GM12878 (cell line): ENCODE measurements at regions not wholly inside any gene's neighbourhood (a gene's known extent, or its start where the extent isn't known, plus 50 kb on each side); places are given as distances from the start of the nearest gene placed in this dataset.
A peak's percentile ranks its signal among the peaks of the same experiment; 100 is the strongest.

Experiments
- ATAC-seq: fragments of 200-7000 bp; cut with Tn5 transposase; 3 replicates; pipeline ENCODE4 v1.9.1; 2020; ENCODE audit warnings: mild to moderate bottlenecking, moderate library complexity
- BruUV-seq: library from RNA; stranded (reverse); fragments of 400-500 nt; replicated peaks from 2 replicates; lab custom pipeline; 2021; lab: Mats Ljungman, UMichigan
- CTCF ChIA-PET: fragments of 300-600 bp; sonication (Branson Sonifier 250); formaldehyde crosslinking; extraction: SDS; loops from one replicate; lab custom pipeline; 2021; ENCODE audit warnings: inconsistent platforms; lab: Yijun Ruan, JAX
- POLR2A ChIA-PET: fragments of 350-600 bp; formaldehyde crosslinking; extraction: SDS; loops from one replicate; lab custom pipeline; 2021; ENCODE audit warnings: inconsistent platforms; lab: Charles Lee
- RAD21 ChIA-PET: fragments of 300-600 bp; sonication (Branson Sonifier 250); formaldehyde crosslinking; loops from one replicate; lab custom pipeline; 2023; ENCODE audit warnings: antibody characterized with exemption; ENCODE audit not compliant: unreplicated experiment; lab: Charles Lee
- SMC1A ChIA-PET: fragments of 300-600 bp; sonication (Branson Sonifier 250); formaldehyde crosslinking; loops from one replicate; lab custom pipeline; 2023; ENCODE audit not compliant: unreplicated experiment, uncharacterized antibody; lab: Charles Lee
- DNase-seq: peaks from one replicate; pipeline ENCODE4 v3.0.0-alpha.2; 2011; ENCODE audit warnings: low read depth, low spot score
- FAIRE-seq: peaks from 3 replicates; lab custom pipeline; 2011; peaks lifted over from hg19 to GRCh38; lab: Jason Lieb, UNC
- H2AFZ ChIP-seq: 2 replicates; pipeline ENCODE4 v1.6.0; 2011; ENCODE audit warnings: low read depth, low read length, control low read depth; ENCODE audit not compliant: control insufficient read depth
- H3K27ac ChIP-seq: 2 replicates; pipeline ENCODE4 v1.5.1; 2011; ENCODE audit warnings: control low read depth; ENCODE audit not compliant: control insufficient read depth, insufficient read depth
- H3K27me3 ChIP-seq, 2 experiments: replicated peaks in 1 of 2; 2 replicates each; pipeline versions ENCODE4 v1.6.0 to v1.6.1; 2011; ENCODE audit warnings: low read length in 1 of 2; ENCODE audit not compliant: control insufficient read depth in 2 of 2, insufficient read depth in 2 of 2
- H3K36me3 ChIP-seq, 2 experiments: 2 replicates each; pipeline ENCODE4 v1.5.1; 2011; ENCODE audit warnings: low read length in 1 of 2; ENCODE audit not compliant: control insufficient read depth in 2 of 2, insufficient read depth in 2 of 2
- H3K4me1 ChIP-seq: 2 replicates; pipeline ENCODE4 v1.6.1; 2011; ENCODE audit warnings: mild to moderate bottlenecking, low read length, moderate library complexity, mixed read lengths; ENCODE audit not compliant: control insufficient read depth, insufficient read depth
- H3K4me2 ChIP-seq: 2 replicates; pipeline ENCODE4 v1.6.0; 2011; ENCODE audit warnings: control low read depth; ENCODE audit not compliant: control insufficient read depth, insufficient read depth
- H3K4me3 ChIP-seq: fragments of 200-600 bp; sonication (generic); 2 replicates; pipeline ENCODE4 v1.5.1; 2016
- H3K79me2 ChIP-seq: 2 replicates; pipeline ENCODE4 v1.6.0; 2011; ENCODE audit warnings: low read length; ENCODE audit not compliant: control insufficient read depth, insufficient read depth
- H3K9ac ChIP-seq: 2 replicates; pipeline ENCODE4 v1.8.0; 2011; ENCODE audit warnings: low read length, control low read depth, mixed read lengths; ENCODE audit not compliant: control insufficient read depth, insufficient read depth
- H3K9me3 ChIP-seq: replicated peaks from 3 replicates; pipeline ENCODE4 v1.5.1; 2011; ENCODE audit warnings: mild to moderate bottlenecking, low read length; ENCODE audit not compliant: control insufficient read depth, insufficient read depth
- H4K20me1 ChIP-seq: 2 replicates; pipeline ENCODE4 v1.6.0; 2011; ENCODE audit not compliant: control insufficient read depth, insufficient read depth
- ASH2L ChIP-seq: fragments of 300-600, 200-600 bp; sonication (generic); IDR thresholded peaks from 2 replicates; pipeline ENCODE4 v1.6.1; 2017; ENCODE audit warnings: low read depth, mild to moderate bottlenecking, borderline replicate concordance
- CHD2 ChIP-seq: IDR thresholded peaks from 2 replicates; pipeline ENCODE4 v1.6.1; 2011; ENCODE audit warnings: low read depth, low read length, improper control_type of control experiment, borderline replicate concordance
- ESRRA ChIP-seq: IDR thresholded peaks from 2 replicates; pipeline ENCODE4 v1.6.1; 2012; ENCODE audit warnings: mild to moderate bottlenecking, low read length, improper control_type of control experiment
- SMAD5 ChIP-seq: IDR thresholded peaks from 2 replicates; pipeline ENCODE4 v1.6.1; 2016; ENCODE audit warnings: antibody characterized with exemption, low read depth
- SUZ12 ChIP-seq: fragments of 200-600 bp; sonication (generic); IDR thresholded peaks from one replicate; pipeline ENCODE4 v1.6.1; 2018; ENCODE audit warnings: antibody characterized with exemption, mild to moderate bottlenecking; ENCODE audit not compliant: unreplicated experiment
- YY1 ChIP-seq: IDR thresholded peaks from 2 replicates; pipeline ENCODE4 v1.6.1; 2011; ENCODE audit warnings: low read depth, mild to moderate bottlenecking, low read length
- WGBS: methylation state at CpG from one replicate; pipeline ENCODE4 v1.1.6; 2016; ENCODE audit warnings: low lambda C conversion rate; ENCODE audit not compliant: insufficient replicate concordance, insufficient coverage; ENCODE audit errors: missing lambda C conversion rate; 5-methylcytosine and 5-hydroxymethylcytosine counted together
- in situ Hi-C: fragments of 300-500 bp; cut with MboI; formaldehyde crosslinking; loops from 9 replicates; pipeline ENCODE4 v1.14.3; 2018; ENCODE audit warnings: mixed read lengths
- intact Hi-C: fragments of 100-400 bp; cut with micrococcal nuclease; formaldehyde crosslinking; loops from one replicate; pipeline ENCODE4 v1.14.2; 2022; ENCODE audit not compliant: unreplicated experiment
- TF ChIP-seq, protein P1 (sequence below): fragments of 450-650 bp; IDR thresholded peaks from 2 replicates; pipeline ENCODE4 v1.6.1; 2017; ENCODE audit warnings: mild to moderate bottlenecking

DNA sequence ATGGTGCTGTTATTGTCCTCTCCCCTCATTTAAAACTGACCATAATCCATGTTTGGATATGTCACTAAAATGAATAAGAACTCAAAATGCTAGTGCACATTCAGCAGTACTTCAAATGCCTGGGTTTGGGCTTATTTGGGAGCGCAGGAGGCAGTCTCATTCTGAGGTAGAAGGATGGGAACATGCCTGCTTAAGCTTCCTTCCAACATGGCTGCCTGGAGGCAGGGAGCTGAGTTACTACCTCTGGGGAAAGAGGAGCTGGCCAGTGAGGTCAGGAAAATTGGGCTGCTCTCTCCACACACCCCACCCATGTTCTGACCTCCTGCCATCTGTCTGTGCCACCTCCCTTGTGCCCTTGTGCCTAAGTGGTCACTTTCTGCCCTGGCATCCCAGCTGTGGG lies 85.7 kb downstream of the PTPRS start:
- ATAC-seq = no peak
- Histone ChIP-seq H3K9ac (no peak overlapping the region), H2AFZ (no peak overlapping the region), H3K4me2 (no peak overlapping the region), H4K20me1 (no peaks in the 10 kb centered on the region), H3K27ac (no peak overlapping the region), H3K9me3 (peaks cover 5% of the 10 kb centered on the region; the same call in 1 of the 3 replicates), H3K27me3 (no peaks in the 10 kb centered on the region), H3K36me3 (no peaks in the 10 kb centered on the region; a peak in 1 of 4 replicates), H3K4me1 (no peaks in the 10 kb centered on the region), H3K79me2 (no peaks in the 10 kb centered on the region), H3K4me3 (no peak overlapping the region)
- WGBS = 4% methylated on average over 1 of the region's 1 CpG
- no peak for DNase-seq
- intact Hi-C loops (no loop called here), in situ Hi-C loops (no loop called here)
- ChIA-PET RAD21 (no interaction called here), SMC1A (no interaction called here), POLR2A (no interaction called here), CTCF (no interaction called here)
- BruUV-seq = no TSS peak
- no peak for FAIRE-seq
- TF ChIP-seq YY1 (peak; percentile 60; the same call in 1 of the 2 replicates), CHD2 (no peak)

DNA sequence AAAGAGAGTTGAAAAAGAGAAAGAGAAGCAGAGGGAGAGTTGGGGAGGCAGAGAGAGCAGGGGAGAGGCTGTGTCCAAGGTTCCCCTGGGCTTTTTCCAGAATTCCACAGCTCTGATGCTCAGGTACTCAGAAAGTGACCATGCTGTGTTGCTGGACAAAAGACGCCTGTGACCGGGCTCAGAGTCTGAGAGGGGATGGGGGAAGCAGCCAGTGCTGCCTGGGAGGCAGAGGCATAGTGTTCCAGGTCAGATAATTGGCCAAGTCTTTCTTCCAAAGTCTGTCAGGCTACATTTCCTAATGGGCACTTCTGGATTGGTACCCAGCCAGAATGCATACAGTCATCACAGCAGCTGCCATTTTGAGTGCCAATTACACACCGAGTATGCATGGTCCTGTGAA lies 86.1 kb downstream of the PTPRS start:
- no peak overlapping the region for H2AFZ ChIP-seq
- ChIA-PET CTCF (interaction anchor here (1.4 kb wide), 1 partner anchor 27 kb away, joined by 4 read pairs; no protein-coding TSS in a partner anchor), POLR2A (no interaction called here), SMC1A (no interaction called here), RAD21 (no interaction called here)
- no peak overlapping the region for H3K4me3 ChIP-seq
- in situ Hi-C loops (no loop called here), intact Hi-C loops (no loop called here)
- no peaks in the 10 kb centered on the region; a peak in 1 of 4 replicates for H3K36me3 ChIP-seq
- FAIRE-seq = no peak
- no peak overlapping the region for H3K27ac ChIP-seq
- 2% methylated on average over 3 of the region's 3 CpGs for WGBS
- no peaks in the 10 kb centered on the region for H3K27me3 ChIP-seq
- DNase-seq = no peak
- no peak for ATAC-seq
- no peak overlapping the region for H3K9ac ChIP-seq
- H3K4me1 ChIP-seq = no peaks in the 10 kb centered on the region
- no peaks in the 10 kb centered on the region for H4K20me1 ChIP-seq
- no peaks in the 10 kb centered on the region for H3K79me2 ChIP-seq
- no peak overlapping the region for H3K4me2 ChIP-seq
- BruUV-seq = no TSS peak
- TF ChIP-seq SUZ12 (no peak), ESRRA (no peak), ASH2L (no peak), SMAD5 (no peak)
- TF ChIP-seq, protein P1, sequence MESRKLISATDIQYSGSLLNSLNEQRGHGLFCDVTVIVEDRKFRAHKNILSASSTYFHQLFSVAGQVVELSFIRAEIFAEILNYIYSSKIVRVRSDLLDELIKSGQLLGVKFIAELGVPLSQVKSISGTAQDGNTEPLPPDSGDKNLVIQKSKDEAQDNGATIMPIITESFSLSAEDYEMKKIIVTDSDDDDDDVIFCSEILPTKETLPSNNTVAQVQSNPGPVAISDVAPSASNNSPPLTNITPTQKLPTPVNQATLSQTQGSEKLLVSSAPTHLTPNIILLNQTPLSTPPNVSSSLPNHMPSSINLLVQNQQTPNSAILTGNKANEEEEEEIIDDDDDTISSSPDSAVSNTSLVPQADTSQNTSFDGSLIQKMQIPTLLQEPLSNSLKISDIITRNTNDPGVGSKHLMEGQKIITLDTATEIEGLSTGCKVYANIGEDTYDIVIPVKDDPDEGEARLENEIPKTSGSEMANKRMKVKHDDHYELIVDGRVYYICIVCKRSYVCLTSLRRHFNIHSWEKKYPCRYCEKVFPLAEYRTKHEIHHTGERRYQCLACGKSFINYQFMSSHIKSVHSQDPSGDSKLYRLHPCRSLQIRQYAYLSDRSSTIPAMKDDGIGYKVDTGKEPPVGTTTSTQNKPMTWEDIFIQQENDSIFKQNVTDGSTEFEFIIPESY = no peak
- H3K9me3 ChIP-seq = peaks cover 5% of the 10 kb centered on the region; the same call in 1 of the 3 replicates
